HG03571 (cell line): ENCODE measurements at regions not wholly inside any gene's neighbourhood (a gene's known extent, or its start where the extent isn't known, plus 50 kb on each side); places are given as distances from the start of the nearest gene placed in this dataset.

Source experiments
- ATAC-seq: cut with Tn5 transposase; IDR thresholded peaks from one replicate; pipeline ENCODE4 v1.9.1; 2021; ENCODE audit not compliant: unreplicated experiment

DNA sequence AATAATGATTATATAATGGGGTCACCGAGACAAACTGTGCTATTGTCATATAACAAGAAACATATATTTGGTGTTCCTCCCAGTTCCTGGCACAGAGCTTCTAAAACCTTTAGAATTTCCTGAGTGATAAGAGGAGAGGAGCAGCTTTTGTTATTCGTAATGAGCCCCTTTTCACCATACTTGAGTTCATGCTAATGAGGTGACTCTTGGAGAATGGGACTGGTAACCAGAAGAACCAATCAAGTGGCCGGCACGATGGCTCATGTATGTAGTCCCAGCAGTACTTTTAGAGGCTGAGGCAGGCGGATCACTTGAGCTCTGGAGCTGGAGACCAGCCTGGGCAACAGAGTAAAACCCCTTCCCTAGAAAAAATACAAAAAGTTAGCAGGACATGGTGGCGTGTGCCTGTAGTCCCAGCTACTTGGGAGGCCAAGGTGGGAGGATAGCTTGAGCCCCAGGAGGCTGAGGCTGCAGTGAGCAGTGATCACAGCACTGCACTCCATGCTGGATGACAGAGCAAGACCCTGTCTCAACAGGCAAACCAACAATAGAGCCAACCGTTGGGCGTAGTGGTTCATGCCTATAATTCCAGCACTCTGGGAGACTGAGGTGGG lies 62.7 kb upstream of the FTH1 start:
- ATAC-seq: no peak

DNA sequence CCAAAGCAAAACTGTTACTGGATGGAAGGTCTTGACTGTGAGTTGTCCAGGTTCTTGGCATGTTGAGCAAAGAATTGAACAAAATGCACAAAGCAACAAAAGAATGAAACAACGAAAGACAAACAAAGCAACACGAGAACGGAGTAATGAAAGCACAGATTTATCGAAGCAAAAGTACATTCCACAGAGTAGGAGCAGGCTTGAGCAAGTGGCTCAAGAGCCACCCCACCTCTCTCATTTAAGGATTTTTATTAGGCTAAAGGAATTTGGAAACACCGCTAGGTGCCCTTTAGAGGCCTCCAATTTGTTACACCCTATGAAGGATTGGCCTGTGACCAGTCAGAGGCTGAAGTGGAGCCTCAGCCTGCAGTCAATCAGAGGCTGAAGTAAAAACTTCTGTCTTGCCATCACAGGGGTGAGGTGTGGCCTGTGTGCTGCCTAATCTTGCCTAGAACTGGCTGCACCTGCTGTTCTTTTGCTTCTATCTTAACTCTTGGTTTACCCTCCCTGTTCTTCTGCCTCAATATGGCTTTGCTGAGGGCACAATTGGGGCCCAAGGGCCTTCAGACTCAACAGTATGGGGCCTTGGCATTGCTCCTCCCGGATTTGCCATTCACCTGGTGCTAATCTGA lies 59.4 kb upstream of the FTH1 start:
- ATAC-seq: no peak

DNA sequence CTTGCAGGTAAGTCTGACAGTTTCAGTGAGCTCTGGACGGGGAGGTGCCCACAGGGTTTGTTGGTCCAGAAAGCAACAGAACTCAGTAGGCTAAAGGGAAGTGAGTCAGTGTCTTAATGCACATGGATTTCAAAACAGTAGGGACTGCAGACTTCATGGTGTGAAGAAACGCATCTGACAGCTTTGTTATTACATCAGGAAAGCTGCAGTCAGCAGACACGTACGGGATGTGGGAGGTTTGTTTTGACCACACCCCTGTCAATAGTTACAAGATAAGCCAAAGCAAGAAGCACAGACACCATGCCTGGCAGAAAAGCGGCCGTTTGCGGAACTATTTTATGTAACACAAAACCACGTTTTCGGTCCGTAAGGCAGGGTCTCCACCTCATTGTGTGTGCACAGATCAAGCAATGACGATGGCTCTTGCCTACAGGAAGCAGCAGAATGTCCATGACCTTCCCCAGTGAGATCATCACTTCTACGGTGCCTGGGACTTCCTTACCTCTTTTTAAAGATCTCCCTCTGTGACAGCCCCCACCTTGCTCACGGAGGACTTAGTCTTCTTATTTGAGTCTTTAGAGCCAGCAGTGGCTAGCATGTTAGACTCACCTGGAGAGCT lies 58.2 kb upstream of the FTH1 start:
- ATAC-seq: peak; percentile 72

DNA sequence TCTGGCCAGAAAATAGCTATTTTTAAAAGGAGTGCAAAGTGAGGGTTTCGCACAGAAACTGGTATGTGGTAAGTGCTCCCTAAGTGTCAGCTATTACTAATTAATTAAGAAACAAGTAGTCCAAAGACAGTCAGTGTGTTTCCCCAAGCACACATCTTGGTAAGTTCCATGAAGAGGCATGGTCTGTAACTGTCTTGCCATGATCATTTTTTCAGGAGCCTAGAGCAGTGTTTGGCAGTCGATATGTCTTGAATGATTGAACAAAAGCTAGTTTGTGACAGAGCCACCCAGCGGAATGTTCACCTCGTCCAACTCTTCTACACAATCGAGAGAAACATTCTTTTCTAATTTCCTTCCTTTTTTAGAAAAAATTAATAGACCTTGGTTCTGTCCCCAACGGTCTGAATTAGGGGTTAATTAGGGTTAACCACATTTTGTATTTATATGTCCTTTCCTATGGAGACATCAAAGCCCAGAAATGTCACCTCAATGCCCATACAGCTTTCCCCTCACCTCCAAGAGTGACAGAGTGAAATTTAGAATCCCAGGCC lies 57.6 kb upstream of the FTH1 start:
- peak; percentile 28 for ATAC-seq

DNA sequence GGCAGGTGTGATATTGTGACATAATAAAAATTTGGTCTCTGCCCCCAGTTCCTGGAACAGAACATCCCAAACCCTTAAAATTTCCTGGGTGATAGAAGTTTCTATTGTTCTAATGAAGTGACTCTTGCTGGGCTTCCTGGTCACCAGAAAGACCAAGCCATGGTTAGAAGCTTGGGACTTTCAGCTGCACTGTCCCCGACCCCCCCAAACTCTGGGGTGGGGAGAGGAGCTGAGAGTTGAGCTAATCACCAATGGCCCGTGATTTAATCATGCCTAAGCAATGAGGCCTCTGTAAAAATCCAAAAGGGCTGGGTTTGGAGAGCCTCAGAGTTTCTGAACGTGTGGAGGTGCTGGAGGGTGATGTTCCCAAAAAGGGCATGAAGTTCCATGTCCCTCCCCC lies 54.8 kb upstream of the FTH1 start:
- no peak for ATAC-seq

DNA sequence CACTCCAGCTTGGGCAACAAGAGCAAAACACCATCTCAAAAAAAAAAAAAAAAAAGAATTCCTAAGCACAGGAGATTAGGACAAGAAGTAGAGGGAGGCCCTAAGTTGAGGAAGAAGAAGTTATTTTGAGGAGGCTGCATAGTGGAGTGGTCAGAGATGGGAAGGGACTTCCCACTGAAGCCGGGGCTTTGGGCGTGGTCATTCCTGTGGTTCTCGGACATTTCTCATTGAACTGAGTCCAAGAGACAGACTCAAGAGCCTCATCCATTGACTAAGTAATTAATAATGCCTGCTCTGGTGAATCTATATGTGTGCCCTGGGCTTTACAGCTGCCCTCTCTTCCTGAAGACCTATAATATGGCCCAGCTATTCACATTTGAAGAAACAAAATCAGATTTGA lies 53.2 kb upstream of the FTH1 start:
- ATAC-seq: no peak

DNA sequence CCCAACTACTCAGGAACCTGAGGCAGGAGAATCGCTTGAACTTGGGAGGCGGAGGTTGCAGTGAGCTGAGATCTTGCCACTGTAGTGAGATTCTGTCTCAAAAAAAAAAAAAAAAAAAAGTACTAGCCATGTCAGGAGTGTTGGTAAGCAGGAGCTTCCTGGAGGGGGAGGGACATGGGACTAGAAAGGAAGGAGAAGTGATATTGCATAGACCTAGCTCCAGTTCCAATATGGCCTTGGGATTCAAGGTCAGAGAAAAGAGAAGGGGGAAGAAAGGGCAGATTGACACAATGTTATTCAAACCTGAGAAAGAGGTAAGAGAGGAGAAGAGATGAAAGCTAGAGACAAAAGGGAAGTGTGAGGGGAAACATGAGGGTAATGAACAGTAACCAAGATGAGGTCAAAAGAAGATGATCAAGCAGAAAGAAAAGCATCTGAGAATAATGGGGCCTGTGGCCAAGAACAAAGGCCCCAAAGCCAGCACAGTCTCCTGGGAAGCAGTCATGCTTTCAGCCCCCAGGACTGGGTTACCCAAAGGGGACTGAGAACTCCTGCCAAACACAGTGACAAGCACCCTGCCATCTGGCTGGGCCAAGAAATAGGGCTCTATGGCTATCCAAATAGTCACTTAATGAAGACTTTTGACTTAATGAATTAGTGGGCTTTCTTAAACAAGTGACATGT lies 51.7 kb upstream of the FTH1 start:
- no peak for ATAC-seq

DNA sequence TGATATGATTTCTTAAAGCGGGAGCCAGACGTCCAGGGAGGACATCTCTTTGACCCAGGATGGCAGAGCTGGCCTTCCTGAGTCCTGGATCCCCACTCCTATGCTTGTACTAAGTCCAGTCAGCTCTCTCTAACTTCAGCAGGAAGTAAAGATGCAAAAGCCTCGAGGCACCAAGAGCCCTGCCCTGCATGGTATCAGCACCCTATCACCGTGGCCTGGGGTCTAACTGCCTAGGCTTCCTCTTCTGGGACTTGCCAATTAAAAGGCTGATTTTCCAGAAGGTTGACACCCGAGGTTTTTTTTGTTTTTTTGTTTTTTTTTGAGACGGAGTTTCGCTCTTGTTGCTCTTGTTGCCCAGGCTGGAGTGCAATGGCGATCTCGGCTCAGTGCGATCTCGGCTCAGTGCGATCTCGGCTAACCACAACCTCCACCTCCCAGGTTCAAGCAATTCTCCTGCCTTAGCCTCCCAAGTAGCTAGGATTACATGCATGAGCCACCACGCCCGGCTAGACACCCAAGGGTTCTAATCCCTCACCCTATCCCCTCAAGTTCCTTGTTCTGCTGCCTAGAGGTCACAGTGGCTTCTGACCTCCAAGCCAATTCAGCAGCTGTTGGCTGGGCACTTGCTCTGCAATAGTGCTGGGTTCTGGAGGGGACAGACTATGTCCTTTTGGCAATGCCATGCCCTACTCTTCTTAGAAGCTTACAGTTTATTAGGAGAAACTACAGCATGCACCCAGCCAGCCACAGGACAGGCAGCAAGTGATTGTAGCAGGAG lies 50.6 kb upstream of the FTH1 start:
- ATAC-seq: no peak
